Mammary epithelial cell (primary cell): ENCODE measurements at regions not wholly inside any gene's neighbourhood (a gene's known extent, or its start where the extent isn't known, plus 50 kb on each side); places are given as distances from the start of the nearest gene placed in this dataset.

ENCODE experiments used
- EZH2 ChIP-seq: IDR thresholded peaks from 2 replicates; pipeline ENCODE4 v1.6.1; 2012; ENCODE audit warnings: low read length, inconsistent platforms, borderline replicate concordance
- TF ChIP-seq, protein P1 (sequence below), 2 donors: IDR thresholded peaks in 1 of 2; conservative IDR thresholded peaks in 1 of 2; 2 replicates each; pipeline ENCODE4 v1.5.1; 2011 to 2012; ENCODE audit warnings: inconsistent platforms in 2 of 2, low read length in 2 of 2, mild to moderate bottlenecking in 2 of 2, control low read depth in 1 of 2, low read depth in 1 of 2; ENCODE audit not compliant: insufficient read depth in 1 of 2; ENCODE audit errors: extremely low read depth in 1 of 2

DNA sequence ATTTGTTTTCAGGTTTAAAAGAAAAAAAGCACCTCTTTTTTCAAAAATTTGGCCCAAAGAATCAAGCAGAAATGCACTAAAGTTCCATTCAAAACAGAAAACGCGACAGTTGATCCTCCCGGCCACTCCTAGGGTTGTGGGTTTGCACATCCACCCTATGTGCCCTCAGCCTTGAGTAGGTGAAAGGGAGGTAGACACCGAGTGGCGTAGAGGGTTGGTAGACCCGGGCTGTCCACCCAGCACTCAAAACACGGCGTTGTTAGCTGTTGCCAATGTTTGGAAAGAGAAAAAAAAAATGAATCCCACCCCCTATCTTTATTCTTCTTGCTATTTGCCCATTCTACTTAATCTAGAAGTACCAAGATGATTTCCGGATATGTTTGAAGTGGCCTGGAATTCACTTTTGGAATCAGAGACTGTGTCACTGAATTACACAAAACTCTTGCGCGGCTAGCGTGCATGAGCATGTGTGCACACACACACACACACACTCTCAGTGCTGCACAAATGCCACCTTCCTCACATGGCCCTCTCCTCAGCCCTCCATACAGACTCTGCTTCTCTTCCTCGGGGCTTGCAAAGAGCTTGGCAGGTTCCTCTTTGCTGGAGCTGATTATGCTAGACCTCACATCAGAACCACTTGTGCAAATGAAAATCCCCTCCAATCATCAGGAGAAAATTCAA is 110.2 kb upstream of the HAND1 start:
- TF ChIP-seq, protein P1, sequence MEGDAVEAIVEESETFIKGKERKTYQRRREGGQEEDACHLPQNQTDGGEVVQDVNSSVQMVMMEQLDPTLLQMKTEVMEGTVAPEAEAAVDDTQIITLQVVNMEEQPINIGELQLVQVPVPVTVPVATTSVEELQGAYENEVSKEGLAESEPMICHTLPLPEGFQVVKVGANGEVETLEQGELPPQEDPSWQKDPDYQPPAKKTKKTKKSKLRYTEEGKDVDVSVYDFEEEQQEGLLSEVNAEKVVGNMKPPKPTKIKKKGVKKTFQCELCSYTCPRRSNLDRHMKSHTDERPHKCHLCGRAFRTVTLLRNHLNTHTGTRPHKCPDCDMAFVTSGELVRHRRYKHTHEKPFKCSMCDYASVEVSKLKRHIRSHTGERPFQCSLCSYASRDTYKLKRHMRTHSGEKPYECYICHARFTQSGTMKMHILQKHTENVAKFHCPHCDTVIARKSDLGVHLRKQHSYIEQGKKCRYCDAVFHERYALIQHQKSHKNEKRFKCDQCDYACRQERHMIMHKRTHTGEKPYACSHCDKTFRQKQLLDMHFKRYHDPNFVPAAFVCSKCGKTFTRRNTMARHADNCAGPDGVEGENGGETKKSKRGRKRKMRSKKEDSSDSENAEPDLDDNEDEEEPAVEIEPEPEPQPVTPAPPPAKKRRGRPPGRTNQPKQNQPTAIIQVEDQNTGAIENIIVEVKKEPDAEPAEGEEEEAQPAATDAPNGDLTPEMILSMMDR (conservative IDR thresholded peaks at IDR 0.05 in 1 of 2, IDR thresholded peaks at IDR 0.05 in 1 of 2; ENCODE audit: extremely low read depth in 1 of 2, insufficient read depth in 1 of 2, low read depth in 1 of 2, low read length in 2 of 2), result no peak
- no peak for TF ChIP-seq EZH2
